Chondrocyte (in vitro differentiated cells): ENCODE measurements at regions not wholly inside any gene's neighbourhood (a gene's known extent, or its start where the extent isn't known, plus 50 kb on each side); places are given as distances from the start of the nearest gene placed in this dataset.
A peak's percentile ranks its signal among the peaks of the same experiment; 100 is the strongest.

ENCODE experiments used
- DNase-seq: peaks from one replicate; pipeline ENCODE4 v3.0.0; 2021; ENCODE audit warnings: mixed read lengths, low spot score
- H3K27ac Mint-ChIP-seq: one replicate; pipeline ENCODE4 v1.8.0; 2021; ENCODE audit warnings: mild to moderate bottlenecking, moderate library complexity, mixed read lengths; ENCODE audit not compliant: unreplicated experiment
- H3K27me3 Mint-ChIP-seq: 2 replicates; pipeline ENCODE4 v1.8.0; 2021; ENCODE audit warnings: low read depth, mixed read lengths
- H3K36me3 Mint-ChIP-seq: 2 replicates; pipeline ENCODE4 v1.8.0; 2021; ENCODE audit warnings: low read depth, mixed read lengths
- H3K4me1 Mint-ChIP-seq: 2 replicates; pipeline ENCODE4 v1.8.0; 2021; ENCODE audit warnings: low read depth, mild to moderate bottlenecking, mixed read lengths
- H3K4me3 Mint-ChIP-seq: one replicate; pipeline ENCODE4 v1.8.0; 2021; ENCODE audit warnings: mild to moderate bottlenecking, moderate library complexity, mixed read lengths; ENCODE audit not compliant: unreplicated experiment
- H3K9me3 Mint-ChIP-seq: 2 replicates; pipeline ENCODE4 v1.8.0; 2021; ENCODE audit warnings: low read depth, mixed read lengths
- CTCF ChIP-seq: fragments of 200-600 bp; sonication (generic); IDR thresholded peaks from 2 replicates; pipeline ENCODE4 v1.5.0; 2021; ENCODE audit warnings: antibody characterized with exemption, mild to moderate bottlenecking, moderate library complexity

- H3K27ac Mint-ChIP-seq: no peak overlapping the region
- no peak overlapping the region for H3K4me3 Mint-ChIP-seq
- peaks cover 10% of the 10 kb centered on the region for H3K9me3 Mint-ChIP-seq
Observed at GRCh38 chr5:104418056-104418455, 855.5 kb upstream of the NUDT12 start.

GRCh38 chr5:104412649-104413240 is 850.2 kb upstream of the NUDT12 start:
- no peaks in the 10 kb centered on the region for H3K27me3 Mint-ChIP-seq
- DNase-seq: no peak
- TF ChIP-seq CTCF: peak; percentile 78
- no peak overlapping the region for H3K4me3 Mint-ChIP-seq
- H3K9me3 Mint-ChIP-seq: peaks cover 6% of the 10 kb centered on the region
- H3K27ac Mint-ChIP-seq: no peak overlapping the region
- no peaks in the 10 kb centered on the region for H3K36me3 Mint-ChIP-seq
- peaks cover 5% of the 10 kb centered on the region for H3K4me1 Mint-ChIP-seq

More at GRCh38 chr5:104418056-104418455, 855.5 kb upstream of the NUDT12 start:
- no peak for TF ChIP-seq CTCF
- Mint-ChIP-seq H3K4me1 (peaks cover 4% of the 10 kb centered on the region), H3K27me3 (no peaks in the 10 kb centered on the region), H3K36me3 (no peaks in the 10 kb centered on the region)
- no peak for DNase-seq

- Mint-ChIP-seq H3K4me3 (no peak overlapping the region), H3K27ac (no peak overlapping the region), H3K27me3 (no peaks in the 10 kb centered on the region), H3K9me3 (peaks cover 29% of the 10 kb centered on the region), H3K36me3 (peaks cover 7% of the 10 kb centered on the region), H3K4me1 (no peaks in the 10 kb centered on the region)
- DNase-seq: no peak
- no peak for TF ChIP-seq CTCF
Observed at GRCh38 chr5:104400941-104401340, 838.4 kb upstream of the NUDT12 start.

GRCh38 chr5:104385906-104386305 is 823.3 kb upstream of the NUDT12 start:
- peaks cover 4% of the 10 kb centered on the region for H3K9me3 Mint-ChIP-seq
- no peaks in the 10 kb centered on the region for H3K27me3 Mint-ChIP-seq
- no peak for DNase-seq
- no peaks in the 10 kb centered on the region for H3K36me3 Mint-ChIP-seq
- no peak overlapping the region for H3K4me3 Mint-ChIP-seq
- TF ChIP-seq CTCF: no peak
- peaks cover 7% of the 10 kb centered on the region for H3K4me1 Mint-ChIP-seq
- no peak overlapping the region for H3K27ac Mint-ChIP-seq

GRCh38 chr5:104375345-104375744 is 812.8 kb upstream of the NUDT12 start:
- Mint-ChIP-seq H3K9me3 (no peaks in the 10 kb centered on the region), H3K4me1 (peaks cover 3% of the 10 kb centered on the region), H3K36me3 (no peaks in the 10 kb centered on the region), H3K27ac (no peak overlapping the region), H3K27me3 (no peaks in the 10 kb centered on the region), H3K4me3 (no peak overlapping the region)
- no peak for DNase-seq
- TF ChIP-seq CTCF: no peak
